Endothelial cell (in vitro differentiated cells): ENCODE measurements at regions not wholly inside any gene's neighbourhood (a gene's known extent, or its start where the extent isn't known, plus 50 kb on each side); places are given as distances from the start of the nearest gene placed in this dataset.

ENCODE experiments used
- DNase-seq: peaks from one replicate; pipeline ENCODE4 v3.0.0; 2021; ENCODE audit warnings: low spot score
- H3K27ac Mint-ChIP-seq: one replicate; pipeline ENCODE4 v1.8.0; 2021; ENCODE audit warnings: mixed read lengths, inconsistent platforms; ENCODE audit not compliant: unreplicated experiment
- H3K27me3 Mint-ChIP-seq: one replicate; pipeline ENCODE4 v1.8.0; 2021; ENCODE audit warnings: mild to moderate bottlenecking, moderate library complexity, mixed read lengths, inconsistent platforms; ENCODE audit not compliant: unreplicated experiment
- H3K36me3 Mint-ChIP-seq: one replicate; pipeline ENCODE4 v1.8.0; 2021; ENCODE audit warnings: mild to moderate bottlenecking, low read depth, mixed read lengths, inconsistent platforms; ENCODE audit not compliant: unreplicated experiment
- H3K4me1 Mint-ChIP-seq: one replicate; pipeline ENCODE4 v1.8.0; 2021; ENCODE audit warnings: mild to moderate bottlenecking, mixed read lengths, inconsistent platforms; ENCODE audit not compliant: unreplicated experiment
- H3K4me3 Mint-ChIP-seq: one replicate; pipeline ENCODE4 v1.8.0; 2021; ENCODE audit warnings: mild to moderate bottlenecking, mixed read lengths, inconsistent platforms; ENCODE audit not compliant: unreplicated experiment
- H3K9me3 Mint-ChIP-seq: one replicate; pipeline ENCODE4 v1.8.0; 2021; ENCODE audit warnings: mixed read lengths, inconsistent platforms; ENCODE audit not compliant: unreplicated experiment
- CTCF ChIP-seq: fragments of 200-600 bp; sonication (generic); IDR thresholded peaks from one replicate; pipeline ENCODE4 v1.5.0; 2021; ENCODE audit warnings: antibody characterized with exemption; ENCODE audit not compliant: unreplicated experiment

GRCh38 chr10:111446966-111447365 lies 370.1 kb downstream of the ADRA2A start:
- Mint-ChIP-seq H3K36me3 (no peaks in the 10 kb centered on the region), H3K4me3 (no peak overlapping the region), H3K27ac (no peak overlapping the region), H3K4me1 (peaks cover 3% of the 10 kb centered on the region), H3K27me3 (no peaks in the 10 kb centered on the region), H3K9me3 (no peaks in the 10 kb centered on the region)
- DNase-seq: no peak
- TF ChIP-seq CTCF: no peak

DNA sequence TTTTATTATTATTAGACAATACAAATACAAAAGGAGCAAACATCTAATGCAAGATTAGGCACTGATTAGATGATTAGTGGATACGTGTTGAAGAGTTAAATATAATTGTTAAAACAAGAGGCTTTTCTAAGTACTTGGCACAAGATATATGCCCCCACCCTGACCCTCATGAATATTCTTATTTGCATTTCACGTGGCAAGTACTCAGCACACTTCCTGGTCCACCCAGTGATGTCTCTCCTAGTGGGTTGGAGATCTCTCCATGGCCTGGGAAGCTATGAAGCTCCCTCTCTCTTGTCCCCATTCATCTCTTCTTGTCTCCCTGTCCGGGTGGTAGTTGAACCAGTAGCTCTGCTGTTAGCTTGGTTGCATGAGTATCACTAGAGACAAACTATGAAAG lies 375.3 kb downstream of the ADRA2A start:
- Mint-ChIP-seq H3K27ac (no peak overlapping the region), H3K36me3 (peaks cover 13% of the 10 kb centered on the region)

DNA sequence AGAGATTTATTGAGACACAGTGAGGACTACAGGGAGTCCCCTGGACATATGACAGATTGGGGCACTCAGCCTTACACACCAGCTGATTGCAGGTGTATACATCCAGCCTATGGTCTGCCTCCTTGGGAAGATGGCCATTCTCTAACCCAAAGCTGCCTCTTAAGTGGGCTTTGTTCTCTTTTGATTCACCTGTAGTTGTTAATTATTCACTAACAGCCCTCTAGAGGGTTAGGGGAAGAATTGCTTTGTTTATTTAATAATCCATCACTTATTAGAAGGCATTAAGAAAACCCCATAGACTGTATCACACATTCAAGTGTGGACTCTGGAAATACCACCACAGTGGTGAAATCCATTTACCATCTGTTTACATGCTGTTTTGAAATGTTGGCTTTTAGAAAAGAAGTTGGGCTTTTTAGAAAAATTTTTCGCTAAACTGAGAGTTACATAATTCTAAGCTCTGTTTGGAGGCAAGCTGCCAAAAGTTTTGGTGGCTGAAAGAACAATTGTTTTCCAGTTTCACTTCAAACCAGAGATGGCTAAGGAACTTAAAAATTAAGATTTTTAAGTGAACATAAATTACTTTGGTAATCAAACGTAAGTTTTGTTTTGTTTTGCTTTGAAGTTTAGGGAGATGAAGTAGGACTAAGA lies 379.1 kb downstream of the ADRA2A start:
- no peak for TF ChIP-seq CTCF
- Mint-ChIP-seq H3K36me3 (peaks cover 13% of the 10 kb centered on the region), H3K9me3 (no peaks in the 10 kb centered on the region), H3K4me3 (no peak overlapping the region), H3K4me1 (no peaks in the 10 kb centered on the region), H3K27me3 (no peaks in the 10 kb centered on the region), H3K27ac (no peak overlapping the region)
- no peak for DNase-seq

More for the DNA sequence above, 375.3 kb downstream of the ADRA2A start:
- no peak overlapping the region for H3K4me3 Mint-ChIP-seq
- H3K4me1 Mint-ChIP-seq: no peaks in the 10 kb centered on the region
- H3K9me3 Mint-ChIP-seq: no peaks in the 10 kb centered on the region
- no peaks in the 10 kb centered on the region for H3K27me3 Mint-ChIP-seq
- TF ChIP-seq CTCF: no peak
- no peak for DNase-seq

DNA sequence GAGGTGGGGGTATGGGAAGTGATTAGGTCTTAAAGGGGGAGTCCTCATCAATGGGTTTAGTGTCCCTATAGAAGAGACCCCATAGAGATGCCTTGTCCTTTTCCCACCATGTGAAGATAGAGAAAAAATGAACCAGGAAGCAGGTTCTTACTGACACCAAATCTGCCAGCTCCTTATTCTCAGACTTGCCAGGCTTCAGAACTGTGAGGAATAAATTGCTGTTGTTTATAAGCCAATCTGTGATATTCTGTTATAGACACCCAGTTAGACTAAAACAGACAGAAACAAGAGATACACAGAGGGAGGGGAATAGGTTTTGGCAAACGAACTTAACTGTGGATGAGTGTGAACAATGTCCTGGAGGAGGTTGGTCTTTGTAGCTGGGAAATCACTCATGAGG lies 381.4 kb downstream of the ADRA2A start:
- no peak for DNase-seq
- Mint-ChIP-seq H3K27ac (no peak overlapping the region), H3K36me3 (peaks cover 21% of the 10 kb centered on the region), H3K27me3 (no peaks in the 10 kb centered on the region), H3K9me3 (peaks cover 8% of the 10 kb centered on the region), H3K4me1 (no peaks in the 10 kb centered on the region), H3K4me3 (no peak overlapping the region)
- TF ChIP-seq CTCF: no peak

GRCh38 chr10:111459967-111460366 lies 383.1 kb downstream of the ADRA2A start:
- peaks cover 8% of the 10 kb centered on the region for H3K9me3 Mint-ChIP-seq
- no peak for DNase-seq
- peaks cover 13% of the 10 kb centered on the region for H3K36me3 Mint-ChIP-seq
- no peak overlapping the region for H3K27ac Mint-ChIP-seq
- TF ChIP-seq CTCF: no peak
- no peak overlapping the region for H3K4me3 Mint-ChIP-seq
- no peaks in the 10 kb centered on the region for H3K27me3 Mint-ChIP-seq
- no peaks in the 10 kb centered on the region for H3K4me1 Mint-ChIP-seq
